ENCODE measurements at regions not wholly inside any gene's neighbourhood (a gene's known extent, or its start where the extent isn't known, plus 50 kb on each side); places are given as distances from the start of the nearest gene placed in this dataset.

DNA sequence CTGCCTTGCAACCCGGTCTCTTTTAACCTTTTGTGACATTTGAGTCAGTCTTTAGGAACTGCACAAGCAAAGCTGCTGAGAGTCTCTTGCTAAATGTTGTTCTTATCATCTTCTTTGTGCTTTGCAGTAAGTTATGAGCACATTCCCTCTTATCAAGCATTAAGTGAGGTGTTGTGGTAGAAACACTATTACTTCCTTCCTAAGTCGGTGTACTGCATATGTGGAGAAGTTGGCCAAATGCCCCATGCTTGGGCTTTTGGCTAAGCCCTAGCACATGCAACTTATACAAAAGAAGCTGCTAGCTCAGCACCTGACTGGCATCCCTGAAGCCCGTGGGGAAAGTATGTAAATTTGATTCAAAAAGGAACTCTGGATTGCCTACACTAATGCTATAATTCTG, 136.5 kb upstream of the RBMS3 start:
- Histone ChIP-seq H3K27ac (no peak overlapping the region), H3K4me1 (peaks cover 33% of the 10 kb centered on the region), H3K36me3 (no peaks in the 10 kb centered on the region), H3K4me3 (no peak overlapping the region), H3K9me3 (no peaks in the 10 kb centered on the region), H3K27me3 (ENCODE audit: low read depth) (no peaks in the 10 kb centered on the region)
- intact Hi-C loops (cut with DNase I), result no loop called here
- TF ChIP-seq CTCF (IDR thresholded peaks at IDR 0.05), result no peak
- DNase-seq, result no peak
- peak in 1 of 2 donors; percentile 25 for ATAC-seq

DNA sequence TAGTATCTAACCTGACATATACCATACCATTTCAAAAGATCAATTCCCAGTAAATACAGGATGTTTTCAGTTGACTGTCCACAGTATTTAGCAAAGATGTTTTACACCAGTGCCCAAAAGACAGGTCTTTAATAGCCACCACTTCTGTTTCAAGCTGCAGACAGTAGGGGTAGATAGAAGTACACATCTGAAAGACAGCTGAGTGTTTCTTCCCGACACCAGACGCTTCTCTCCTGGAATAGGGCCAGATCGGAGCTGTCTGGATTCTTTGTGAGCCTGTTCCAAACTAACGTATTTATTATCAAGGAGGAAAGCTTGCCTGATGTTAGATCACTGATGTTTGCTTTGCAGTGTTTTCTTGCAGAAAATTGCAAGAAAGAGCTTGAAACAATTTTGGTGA, 136.1 kb upstream of the RBMS3 start:
- Histone ChIP-seq H3K27ac (no peak overlapping the region), H3K4me1 (peaks cover 33% of the 10 kb centered on the region), H3K9me3 (no peaks in the 10 kb centered on the region), H3K4me3 (no peak overlapping the region), H3K36me3 (no peaks in the 10 kb centered on the region), H3K27me3 (ENCODE audit: low read depth) (no peaks in the 10 kb centered on the region)
- ATAC-seq, result peak; percentile 24 to 42
- intact Hi-C loops (cut with DNase I), result no loop called here
- TF ChIP-seq CTCF (IDR thresholded peaks at IDR 0.05), result no peak
- DNase-seq, result no peak

DNA sequence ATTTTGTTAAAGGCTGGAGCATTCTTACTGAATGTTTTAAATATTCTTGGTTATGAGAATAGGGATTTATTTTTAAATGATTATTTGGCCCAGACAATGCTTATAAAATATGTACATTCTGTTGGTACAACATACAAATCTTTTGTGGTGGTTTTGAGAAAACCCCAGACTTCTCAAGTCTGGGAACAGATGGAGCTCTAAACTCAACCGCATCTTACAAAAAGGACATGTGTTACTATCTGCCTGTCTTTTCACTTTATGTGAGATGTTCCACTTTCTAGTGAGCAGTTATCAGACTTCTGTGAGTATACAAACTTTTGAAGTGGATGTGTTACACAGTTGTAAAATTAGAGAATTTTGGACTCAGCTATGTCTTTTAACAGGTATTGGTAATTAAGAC, 135.5 kb upstream of the RBMS3 start:
- ATAC-seq, result no peak
- Histone ChIP-seq H3K4me3 (no peak overlapping the region), H3K9me3 (no peaks in the 10 kb centered on the region), H3K27me3 (ENCODE audit: low read depth) (no peaks in the 10 kb centered on the region), H3K27ac (no peak overlapping the region), H3K36me3 (no peaks in the 10 kb centered on the region), H3K4me1 (peaks cover 30% of the 10 kb centered on the region)
- intact Hi-C loops (cut with DNase I), result no loop called here
- no peak for TF ChIP-seq CTCF (IDR thresholded peaks at IDR 0.05)
- DNase-seq, result no peak

GRCh38 chr3:29152379-29152778, 128.5 kb upstream of the RBMS3 start:
- Histone ChIP-seq H3K4me1 (no peaks in the 10 kb centered on the region), H3K9me3 (no peaks in the 10 kb centered on the region), H3K4me3 (no peak overlapping the region), H3K36me3 (no peaks in the 10 kb centered on the region), H3K27me3 (ENCODE audit: low read depth) (no peaks in the 10 kb centered on the region), H3K27ac (no peak overlapping the region)
- ATAC-seq, result no peak
- TF ChIP-seq CTCF (IDR thresholded peaks at IDR 0.05), result no peak
- intact Hi-C loops (cut with DNase I), result no loop called here
- no peak for DNase-seq

DNA sequence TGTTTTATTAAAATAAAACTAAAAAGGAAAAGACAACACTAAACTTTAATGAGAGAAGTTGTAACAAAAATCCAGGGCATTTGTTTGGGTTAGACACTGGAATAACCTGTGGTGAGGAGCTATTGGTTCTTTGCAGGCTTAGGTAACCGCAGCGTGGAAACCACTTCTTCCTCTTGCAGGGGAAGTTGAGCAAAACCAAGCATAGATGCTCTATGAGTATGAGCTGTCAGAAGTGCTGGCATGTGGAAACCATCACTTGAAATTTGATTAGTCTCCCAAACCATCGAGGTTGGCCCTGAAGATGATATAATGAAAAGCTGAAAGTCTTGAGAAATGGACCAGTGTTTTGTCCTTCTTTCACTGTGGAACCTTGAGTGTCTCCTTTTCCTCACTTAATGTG, 127.1 kb upstream of the RBMS3 start:
- H3K9me3 ChIP-seq, result no peaks in the 10 kb centered on the region
- no peak for TF ChIP-seq CTCF (IDR thresholded peaks at IDR 0.05)
- no peaks in the 10 kb centered on the region for H3K36me3 ChIP-seq
- H3K4me3 ChIP-seq, result no peak overlapping the region
- no peaks in the 10 kb centered on the region for H3K27me3 ChIP-seq (ENCODE audit: low read depth)
- intact Hi-C loops (cut with DNase I), result no loop called here
- no peak for ATAC-seq
- H3K4me1 ChIP-seq, result no peaks in the 10 kb centered on the region
- DNase-seq, result no peak
- H3K27ac ChIP-seq, result no peak overlapping the region
